Adipocyte (in vitro differentiated cells): ENCODE measurements at regions not wholly inside any gene's neighbourhood (a gene's known extent, or its start where the extent isn't known, plus 50 kb on each side); places are given as distances from the start of the nearest gene placed in this dataset.
"Not testable (repeated sequence)": the region's sequence is repeated elsewhere in the genome, so short reads cannot be mapped to it uniquely, and the experiment has no call there.

Experiments
- DNase-seq: peaks from one replicate; pipeline ENCODE4 v3.0.0-alpha.2; 2015; ENCODE audit warnings: low read depth
- H3K27me3 ChIP-seq: replicated peaks from 2 replicates; pipeline ENCODE4 v1.7.0; 2013; ENCODE audit warnings: mild to moderate bottlenecking, low read length, moderate library complexity; ENCODE audit not compliant: control insufficient read depth, insufficient read depth
- H3K36me3 ChIP-seq: 2 replicates; pipeline ENCODE4 v1.7.0; 2013; ENCODE audit warnings: low read length, mild to moderate bottlenecking, moderate library complexity; ENCODE audit not compliant: control insufficient read depth, insufficient read depth, severe bottlenecking
- H3K4me1 ChIP-seq: 2 replicates; pipeline ENCODE4 v1.7.0; 2013; ENCODE audit warnings: mild to moderate bottlenecking, low read length, moderate library complexity; ENCODE audit not compliant: control insufficient read depth, insufficient read depth
- H3K4me3 ChIP-seq: 2 replicates; pipeline ENCODE4 v1.7.0; 2013; ENCODE audit warnings: mild to moderate bottlenecking, low read length, moderate library complexity
- H3K9ac ChIP-seq: 2 replicates; pipeline ENCODE4 v1.7.0; 2013; ENCODE audit warnings: mild to moderate bottlenecking, low read length, moderate library complexity
- H3K9me3 ChIP-seq: 2 replicates; pipeline ENCODE4 v1.7.0; 2013; ENCODE audit warnings: mild to moderate bottlenecking, low read length, moderate library complexity; ENCODE audit not compliant: control insufficient read depth

GRCh38 chr9:80698725-80699410 lies 990.5 kb downstream of the TLE1 start:
- no peaks in the 10 kb centered on the region for H3K9me3 ChIP-seq
- no peaks in the 10 kb centered on the region for H3K27me3 ChIP-seq
- H3K9ac ChIP-seq = no peak overlapping the region
- peak; percentile 32 for DNase-seq
- no peak overlapping the region for H3K4me3 ChIP-seq
- H3K4me1 ChIP-seq = no peaks in the 10 kb centered on the region
- H3K36me3 ChIP-seq = no peaks in the 10 kb centered on the region

- no peak overlapping the region for H3K4me3 ChIP-seq
- H3K9ac ChIP-seq = no peak overlapping the region
- peaks cover 2% of the 10 kb centered on the region for H3K4me1 ChIP-seq
- DNase-seq = no peak
- peaks cover under 1% of the 10 kb centered on the region for H3K9me3 ChIP-seq
- H3K36me3 ChIP-seq = no peaks in the 10 kb centered on the region
- H3K27me3 ChIP-seq = no peaks in the 10 kb centered on the region
Observed at GRCh38 chr9:80692751-80693150, 996.6 kb downstream of the TLE1 start.

DNA sequence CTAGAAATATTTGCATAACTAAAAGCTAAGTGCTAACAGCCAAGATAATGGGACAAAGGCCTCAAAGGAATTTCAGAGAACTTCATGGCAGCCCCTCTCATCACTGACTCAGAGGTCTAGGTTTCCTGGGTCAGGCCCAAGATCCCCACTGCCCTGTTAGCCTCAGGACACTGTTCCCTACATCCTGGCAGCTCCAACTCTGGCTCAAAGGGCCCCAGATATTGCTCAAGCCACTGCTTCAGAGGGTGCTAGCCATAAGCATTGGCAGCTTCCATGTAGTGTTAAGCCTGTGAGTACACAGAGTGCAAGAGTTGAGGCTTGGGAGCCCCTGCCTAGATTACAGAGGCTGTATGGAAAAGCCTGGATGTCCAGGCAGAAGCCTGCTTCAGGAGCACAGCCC lies 998.1 kb downstream of the TLE1 start:
- no peak overlapping the region for H3K9ac ChIP-seq
- peaks cover 2% of the 10 kb centered on the region for H3K4me1 ChIP-seq
- H3K4me3 ChIP-seq = no peak overlapping the region
- H3K27me3 ChIP-seq = no peaks in the 10 kb centered on the region
- no peaks in the 10 kb centered on the region for H3K36me3 ChIP-seq
- no peak for DNase-seq
- H3K9me3 ChIP-seq = peaks cover 4% of the 10 kb centered on the region

GRCh38 chr9:80690349-80690939 lies 998.9 kb downstream of the TLE1 start:
- Histone ChIP-seq H3K9me3 (peaks cover 4% of the 10 kb centered on the region), H3K27me3 (no peaks in the 10 kb centered on the region), H3K4me1 (peaks cover 2% of the 10 kb centered on the region), H3K9ac (no peak overlapping the region), H3K36me3 (no peaks in the 10 kb centered on the region), H3K4me3 (no peak overlapping the region)
- no peak for DNase-seq

DNA sequence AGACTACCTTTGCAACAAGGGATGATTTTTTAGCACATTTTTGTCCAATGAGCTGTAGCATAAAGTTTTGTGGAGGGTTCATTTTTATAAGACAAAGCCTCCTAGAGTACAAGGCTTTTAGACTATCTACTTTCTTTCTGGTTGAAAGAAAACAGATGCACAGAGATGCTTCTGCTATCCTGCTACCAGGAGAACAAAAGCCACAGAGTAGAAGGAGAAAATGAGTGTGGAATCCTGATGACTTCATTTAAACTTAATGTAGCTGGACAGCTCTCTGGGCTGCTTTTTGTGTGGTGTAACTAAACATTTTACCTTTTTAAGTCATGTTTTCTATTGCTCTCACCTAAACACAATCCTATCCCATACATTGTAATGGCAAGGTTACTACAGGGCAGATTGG lies 1009.4 kb downstream of the TLE1 start:
- Histone ChIP-seq H3K9ac (no peak overlapping the region), H3K4me3 (no peak overlapping the region), H3K4me1 (no peaks in the 10 kb centered on the region), H3K27me3 (no peaks in the 10 kb centered on the region), H3K36me3 (no peaks in the 10 kb centered on the region), H3K9me3 (no peaks in the 10 kb centered on the region)
- no peak for DNase-seq

- Histone ChIP-seq H3K4me1 (no peaks in the 10 kb centered on the region), H3K36me3 (no peaks in the 10 kb centered on the region), H3K9ac (no peak overlapping the region), H3K4me3 (no peak overlapping the region), H3K9me3 (no peaks in the 10 kb centered on the region), H3K27me3 (no peaks in the 10 kb centered on the region)
- no peak for DNase-seq
Observed at GRCh38 chr9:80678906-80679305, 1010.4 kb downstream of the TLE1 start.

- no peaks in the 10 kb centered on the region for H3K36me3 ChIP-seq
- no peak overlapping the region for H3K9ac ChIP-seq
- peaks cover 21% of the 10 kb centered on the region for H3K9me3 ChIP-seq
- H3K4me3 ChIP-seq = no peak overlapping the region
- no peak for DNase-seq
- H3K27me3 ChIP-seq = no peaks in the 10 kb centered on the region
- H3K4me1 ChIP-seq = no peaks in the 10 kb centered on the region
Observed at GRCh38 chr9:80673496-80673895, 1015.9 kb downstream of the TLE1 start.

GRCh38 chr9:80665479-80665878 lies 1023.9 kb downstream of the TLE1 start:
- H3K9ac ChIP-seq = no peak overlapping the region
- no peaks in the 10 kb centered on the region for H3K27me3 ChIP-seq
- no peak overlapping the region for H3K4me3 ChIP-seq
- H3K36me3 ChIP-seq = no peaks in the 10 kb centered on the region
- H3K9me3 ChIP-seq = peaks cover 11% of the 10 kb centered on the region
- H3K4me1 ChIP-seq = no peaks in the 10 kb centered on the region
- DNase-seq = no peak

- H3K4me1 ChIP-seq = no peaks in the 10 kb centered on the region
- peaks cover 3% of the 10 kb centered on the region for H3K9me3 ChIP-seq
- H3K27me3 ChIP-seq = no peaks in the 10 kb centered on the region
- no peaks in the 10 kb centered on the region for H3K36me3 ChIP-seq
- H3K9ac ChIP-seq = no peak overlapping the region
- no peak for DNase-seq
- H3K4me3 ChIP-seq = no peak overlapping the region
Observed at GRCh38 chr9:80664327-80665210, 1024.8 kb downstream of the TLE1 start.

DNA sequence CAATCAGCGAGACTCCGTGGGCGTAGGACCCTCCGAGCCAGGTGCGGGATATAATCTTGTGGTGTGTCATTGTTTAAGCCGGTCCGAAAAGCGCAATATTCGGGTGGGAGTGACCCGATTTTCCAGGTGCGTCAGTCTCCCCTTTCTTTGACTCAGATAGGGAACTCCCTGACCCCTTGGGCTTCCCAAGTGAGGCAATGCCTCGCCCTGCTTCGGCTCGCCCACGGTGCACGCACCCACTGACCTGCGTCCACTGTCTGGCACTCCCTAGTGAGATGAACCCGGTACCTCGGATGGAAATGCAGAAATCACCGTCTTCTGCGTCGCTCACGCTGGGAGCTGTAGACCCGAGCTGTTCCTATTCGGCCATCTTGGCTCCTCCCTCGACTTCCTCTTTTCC lies 1029.6 kb downstream of the TLE1 start:
- not testable (repeated sequence) for H3K9me3 ChIP-seq, H3K36me3 ChIP-seq, H3K4me3 ChIP-seq, H3K27me3 ChIP-seq, H3K9ac ChIP-seq, H3K4me1 ChIP-seq, DNase-seq

DNA sequence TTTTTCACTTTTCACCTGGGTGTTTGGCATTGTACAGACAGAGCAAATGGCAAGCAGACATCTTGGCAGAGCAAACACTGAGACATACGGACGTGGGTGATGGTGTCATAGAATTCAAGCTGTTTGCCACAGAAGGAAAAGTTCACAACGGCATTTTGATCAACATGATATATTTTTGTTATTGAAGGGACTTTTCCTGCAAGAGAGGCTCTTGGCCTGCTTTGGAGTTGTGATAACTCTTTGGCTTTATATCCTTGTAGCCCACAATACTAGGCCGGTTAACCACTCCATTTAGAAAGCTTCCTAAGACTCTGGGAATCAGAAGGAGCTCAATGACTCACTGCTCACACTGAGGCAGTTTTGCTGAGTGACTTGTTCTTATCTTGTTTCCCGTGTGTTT lies 1038.3 kb downstream of the TLE1 start:
- H3K9ac ChIP-seq = no peak overlapping the region

More for the DNA sequence above, 1038.3 kb downstream of the TLE1 start:
- no peaks in the 10 kb centered on the region for H3K36me3 ChIP-seq
- no peaks in the 10 kb centered on the region for H3K27me3 ChIP-seq
- H3K9me3 ChIP-seq = no peaks in the 10 kb centered on the region
- no peak overlapping the region for H3K4me3 ChIP-seq
- DNase-seq = peak; percentile 49
- peaks cover 17% of the 10 kb centered on the region for H3K4me1 ChIP-seq
